ENCODE measurements at regions not wholly inside any gene's neighbourhood (a gene's known extent, or its start where the extent isn't known, plus 50 kb on each side); places are given as distances from the start of the nearest gene placed in this dataset.

DNA sequence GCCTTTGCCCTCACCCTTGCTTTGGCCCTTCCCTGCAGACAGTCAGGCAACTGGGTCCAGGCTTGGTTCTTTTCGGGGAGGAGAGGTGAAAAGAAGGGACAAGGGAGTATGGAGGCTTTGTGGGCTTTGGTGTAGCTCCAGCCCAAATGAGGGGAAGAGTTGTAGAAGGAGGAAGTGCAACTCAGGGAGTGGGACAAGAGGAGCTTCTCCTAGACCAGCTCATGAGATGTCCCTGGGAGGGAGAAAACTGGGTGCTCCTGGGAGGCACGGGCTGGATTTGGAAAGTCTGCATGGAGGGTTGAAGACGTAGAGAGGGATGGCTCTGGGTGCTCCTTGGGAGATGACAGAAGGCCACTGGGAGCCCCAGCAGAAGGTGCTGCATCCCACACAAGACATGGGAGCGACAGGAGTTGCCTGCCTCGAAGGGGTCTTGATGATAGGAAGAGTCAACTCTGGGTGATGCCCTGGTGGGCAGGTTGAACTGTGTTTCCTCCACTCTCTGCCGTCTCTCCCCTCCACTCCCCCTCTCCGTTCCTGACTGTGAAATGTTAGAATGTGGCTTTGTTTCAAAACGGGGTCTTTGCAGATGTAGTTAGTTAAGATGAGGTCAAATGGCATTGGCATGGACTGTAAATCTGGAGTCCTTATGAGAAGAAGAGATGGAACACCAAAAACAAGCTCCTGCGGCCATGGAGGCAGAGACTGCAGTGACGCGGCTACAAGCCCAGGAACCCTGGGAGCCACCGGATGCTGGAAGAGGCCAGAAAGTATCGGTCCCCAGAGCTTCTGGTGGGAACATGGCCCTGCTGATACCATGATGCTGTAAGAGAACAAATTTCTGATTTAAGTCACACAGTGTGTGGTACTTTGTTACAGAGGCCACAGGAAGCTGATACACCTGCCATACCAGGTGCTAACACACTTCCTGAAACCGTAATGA is 298.5 kb downstream of the GLRX3 start:
- no peaks in the 10 kb centered on the region for H3K4me1 ChIP-seq (ENCODE audit: control insufficient read depth, insufficient read depth, low read length)
- CTCF ChIA-PET, result no interaction called here

More for the DNA sequence above, 298.5 kb downstream of the GLRX3 start:
- Histone ChIP-seq H2AK9ac (replicated peaks; ENCODE audit: low read depth, low read length, poor library complexity) (no peak overlapping the region), H3K36me3 (ENCODE audit: control insufficient read depth, insufficient read depth, low read length) (no peaks in the 10 kb centered on the region), H3K23ac (ENCODE audit: low read depth, low read length) (no peak overlapping the region), H3K18ac (ENCODE audit: low read depth, low read length) (no peak overlapping the region), H3K27me3 (ENCODE audit: control insufficient read depth, insufficient read depth, low read length) (no peaks in the 10 kb centered on the region), H3K79me1 (ENCODE audit: low read depth in 1 of 2, low read length in 2 of 2) (no peaks in the 10 kb centered on the region), H3K4ac (ENCODE audit: low read depth, low read length) (no peak overlapping the region), H3K9ac (ENCODE audit: low read depth, low read length) (no peak overlapping the region), H2AFZ (replicated peaks; ENCODE audit: low read length, poor library complexity) (no peak overlapping the region), H4K20me1 (ENCODE audit: insufficient read depth, low read length) (no peaks in the 10 kb centered on the region), H4K8ac (ENCODE audit: low read depth in 2 of 2, low read length in 2 of 2) (no peak overlapping the region), H2BK5ac (ENCODE audit: low read depth, low read length, poor library complexity, severe bottlenecking) (no peak overlapping the region), H4K91ac (ENCODE audit: insufficient read depth, low read depth, low read length) (no peak overlapping the region), H2BK20ac (ENCODE audit: low read depth, low read length) (no peak overlapping the region), H3K9me3 (ENCODE audit: control insufficient read depth, insufficient read depth, low read length) (peaks cover 45% of the 10 kb centered on the region), H3K4me2 (ENCODE audit: low read depth, low read length) (no peak overlapping the region), H3K27ac (ENCODE audit: insufficient read depth, low read length) (no peak overlapping the region), H3K9me1 (ENCODE audit: insufficient read depth, low read length) (no peaks in the 10 kb centered on the region), H3K56ac (ENCODE audit: extremely low read depth, insufficient read depth, low read length) (no peak overlapping the region), H2BK120ac (ENCODE audit: low read depth, low read length) (no peak overlapping the region), H3K4me3 (ENCODE audit: insufficient read depth, low read depth, low read length) (no peak overlapping the region), H4K5ac (ENCODE audit: low read depth, low read length) (no peak overlapping the region), H3K14ac (replicated peaks; ENCODE audit: low read depth, low read length) (no peak overlapping the region), H2BK15ac (ENCODE audit: low read depth, low read length) (no peak overlapping the region), H2AK5ac (ENCODE audit: low read depth, low read length) (no peak overlapping the region)
- no peak for ATAC-seq (ENCODE audit: low read depth)
- TF ChIP-seq BHLHE40 (IDR thresholded peaks at IDR 0.05; ENCODE audit: low read depth, low read length) (no peak), CHD1 (IDR thresholded peaks at IDR 0.05; ENCODE audit: low read depth, low read length) (no peak), MAFK (IDR thresholded peaks at IDR 0.05; ENCODE audit: low read depth, low read length) (no peak), RFX5 (IDR thresholded peaks at IDR 0.05; ENCODE audit: low read depth, low read length) (no peak), RCOR1 (IDR thresholded peaks at IDR 0.05; ENCODE audit: insufficient replicate concordance, low read length) (no peak), MAZ (IDR thresholded peaks at IDR 0.05; ENCODE audit: borderline replicate concordance, low read depth, low read length) (no peak), POLR2A (IDR thresholded peaks at IDR 0.05; ENCODE audit: low read depth, low read length) (no peak), CEBPB (IDR thresholded peaks at IDR 0.05; ENCODE audit: low read depth, low read length) (no peak), RAD21 (IDR thresholded peaks at IDR 0.05; ENCODE audit: low read length) (no peak), SMC3 (IDR thresholded peaks at IDR 0.05; ENCODE audit: low read depth, low read length) (no peak), FOS (IDR thresholded peaks at IDR 0.05; ENCODE audit: low read depth, low read length) (no peak)
- TF ChIP-seq, protein P1, sequence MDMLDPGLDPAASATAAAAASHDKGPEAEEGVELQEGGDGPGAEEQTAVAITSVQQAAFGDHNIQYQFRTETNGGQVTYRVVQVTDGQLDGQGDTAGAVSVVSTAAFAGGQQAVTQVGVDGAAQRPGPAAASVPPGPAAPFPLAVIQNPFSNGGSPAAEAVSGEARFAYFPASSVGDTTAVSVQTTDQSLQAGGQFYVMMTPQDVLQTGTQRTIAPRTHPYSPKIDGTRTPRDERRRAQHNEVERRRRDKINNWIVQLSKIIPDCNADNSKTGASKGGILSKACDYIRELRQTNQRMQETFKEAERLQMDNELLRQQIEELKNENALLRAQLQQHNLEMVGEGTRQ (IDR thresholded peaks at IDR 0.05; ENCODE audit: low read depth, low read length), result no peak
- in situ Hi-C loops (cut with MboI; ENCODE audit: low sequenced_read_pairs) (no loop called here), dilution Hi-C loops (cut with HindIII; ENCODE audit: low sequenced_read_pairs, unreplicated experiment) (no loop called here), intact Hi-C loops (cut with micrococcal nuclease) (no loop called here)
- 86% methylated on average over 4 of the region's 14 CpGs; no CpG with 5 or more reads in 1 of the 2 experiments for WGBS, 2 experiments (ENCODE audit: extremely low coverage in 2 of 2, insufficient read length in 1 of 2)
- no TSS peak for BruUV-seq (replicated peaks)
- POLR2A ChIA-PET (ENCODE audit: unreplicated experiment), result no interaction called here
- no peak for DNase-seq
